Right lobe of liver (tissue), 6 donors: ENCODE measurements at regions not wholly inside any gene's neighbourhood (a gene's known extent, or its start where the extent isn't known, plus 50 kb on each side); places are given as distances from the start of the nearest gene placed in this dataset.
"Not testable (repeated sequence)": the region's sequence is repeated elsewhere in the genome, so short reads cannot be mapped to it uniquely, and the experiment has no call there.

ENCODE experiments used
- ATAC-seq, 4 donors: fragments of 200-7000 bp; cut with Tn5 transposase; one replicate each; pipeline ENCODE4 v1.9.1; 2020; ENCODE audit warnings: mild to moderate bottlenecking in 4 of 4, moderate library complexity in 4 of 4
- DNase-seq, 3 donors: peaks; one replicate each; pipeline ENCODE4 v3.0.0-alpha.2; 2020
- H3K27ac ChIP-seq, 3 donors: fragments of 200-600 bp; one replicate each; pipeline ENCODE4 v1.8.0; 2022
- H3K27me3 ChIP-seq, 2 donors: fragments of 200-600 bp; one replicate each; pipeline ENCODE4 v1.8.0; 2022
- H3K36me3 ChIP-seq, 4 donors: fragments of 200-600 bp; sonication (generic) in 1 of 4; one replicate each; pipeline versions ENCODE4 v1.5.1 to v1.8.0; 2017 to 2022; ENCODE audit warnings: control low read depth in 1 of 4
- H3K4me1 ChIP-seq, 4 donors: fragments of 200-600 bp; sonication (generic) in 1 of 4; one replicate each; pipeline versions ENCODE4 v1.5.1 to v1.8.0; 2017 to 2022; ENCODE audit warnings: control low read depth in 1 of 4
- H3K4me3 ChIP-seq, 3 donors: fragments of 200-600 bp; one replicate each; pipeline ENCODE4 v1.8.0; 2022
- H3K9me3 ChIP-seq, 4 donors: fragments of 200-600 bp; sonication (generic) in 1 of 4; one replicate each; pipeline versions ENCODE4 v1.5.1 to v1.8.0; 2017 to 2022; ENCODE audit warnings: control low read depth in 1 of 4
- POLR2A ChIP-seq: fragments of 450-650 bp; IDR thresholded peaks from one replicate; pipeline ENCODE4 v1.6.1; 2017; ENCODE audit warnings: antibody characterized with exemption, mild to moderate bottlenecking
- WGBS: methylation state at CpG from one replicate; pipeline ENCODE4 v1.1.6; 2018; ENCODE audit warnings: low coverage, low lambda C conversion rate; ENCODE audit not compliant: insufficient coverage; ENCODE audit errors: missing lambda C conversion rate; 5-methylcytosine and 5-hydroxymethylcytosine counted together
- intact Hi-C, 2 donors: fragments of 100-400 bp; cut with DNase I; formaldehyde crosslinking; loops; one replicate each; pipeline versions ENCODE4 v1.11.2 to v1.14.1; 2022
- TF ChIP-seq, protein P1 (sequence below), 4 donors: fragments of 200-600 bp in 3 of 4; fragments of 450-650 bp in 1 of 4; IDR thresholded peaks; one replicate each; pipeline versions ENCODE4 v1.5.1 to v1.8.0; 2016 to 2022; ENCODE audit warnings: antibody characterized with exemption in 4 of 4, mild to moderate bottlenecking in 2 of 4
- donor health status: DM: no; HTN: yes; CAD: no.
- donor health status: DM: no; HTN: no; CAD: no.
- donor health status: DM: no; HTN: no; CAD: no.
- donor health status: DM: no; HTN: yes; CAD: no.
- donor health status: DM: no; HTN: yes; CAD: no.

GRCh38 chr3:6697722-6698121, 163.2 kb upstream of the GRM7 start:
- H3K4me1 ChIP-seq = no peaks in the 10 kb centered on the region
- no peak overlapping the region for H3K4me3 ChIP-seq
- no peak for TF ChIP-seq POLR2A
- TF ChIP-seq, protein P1, sequence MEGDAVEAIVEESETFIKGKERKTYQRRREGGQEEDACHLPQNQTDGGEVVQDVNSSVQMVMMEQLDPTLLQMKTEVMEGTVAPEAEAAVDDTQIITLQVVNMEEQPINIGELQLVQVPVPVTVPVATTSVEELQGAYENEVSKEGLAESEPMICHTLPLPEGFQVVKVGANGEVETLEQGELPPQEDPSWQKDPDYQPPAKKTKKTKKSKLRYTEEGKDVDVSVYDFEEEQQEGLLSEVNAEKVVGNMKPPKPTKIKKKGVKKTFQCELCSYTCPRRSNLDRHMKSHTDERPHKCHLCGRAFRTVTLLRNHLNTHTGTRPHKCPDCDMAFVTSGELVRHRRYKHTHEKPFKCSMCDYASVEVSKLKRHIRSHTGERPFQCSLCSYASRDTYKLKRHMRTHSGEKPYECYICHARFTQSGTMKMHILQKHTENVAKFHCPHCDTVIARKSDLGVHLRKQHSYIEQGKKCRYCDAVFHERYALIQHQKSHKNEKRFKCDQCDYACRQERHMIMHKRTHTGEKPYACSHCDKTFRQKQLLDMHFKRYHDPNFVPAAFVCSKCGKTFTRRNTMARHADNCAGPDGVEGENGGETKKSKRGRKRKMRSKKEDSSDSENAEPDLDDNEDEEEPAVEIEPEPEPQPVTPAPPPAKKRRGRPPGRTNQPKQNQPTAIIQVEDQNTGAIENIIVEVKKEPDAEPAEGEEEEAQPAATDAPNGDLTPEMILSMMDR (IDR thresholded peaks at IDR 0.05) = no peak
- no peak overlapping the region for H3K27ac ChIP-seq
- no peaks in the 10 kb centered on the region for H3K36me3 ChIP-seq
- no peak for ATAC-seq
- DNase-seq = no peak
- 42% methylated on average over 6 of the region's 6 CpGs for WGBS
- intact Hi-C loops = no loop called here
- no peaks in the 10 kb centered on the region for H3K27me3 ChIP-seq
- peaks cover 0 to 4% (median 0%) of the 10 kb centered on the region in 4 donors for H3K9me3 ChIP-seq

DNA sequence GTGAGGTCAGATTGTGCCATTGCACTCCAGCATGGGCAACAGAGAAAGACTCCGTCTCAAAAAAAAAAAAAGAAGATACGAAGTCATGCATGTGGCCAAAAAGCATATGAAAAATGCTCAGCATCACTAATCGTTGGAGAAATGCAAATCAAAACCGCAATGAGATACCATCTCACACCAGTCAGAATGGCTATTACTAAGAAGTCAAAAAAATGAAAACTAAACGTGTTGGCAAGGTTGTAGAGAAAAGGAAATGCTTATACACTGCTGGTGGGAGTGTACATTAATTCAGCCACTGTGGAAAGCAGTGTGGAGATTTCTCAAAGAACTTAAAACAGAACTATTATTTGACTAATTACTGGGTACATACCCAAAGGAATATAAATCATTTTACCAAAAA, 156.1 kb upstream of the GRM7 start:
- H3K27ac ChIP-seq, H3K9me3 ChIP-seq, intact Hi-C loops, ATAC-seq, H3K4me1 ChIP-seq, H3K27me3 ChIP-seq, H3K36me3 ChIP-seq, DNase-seq, H3K4me3 ChIP-seq: not testable (repeated sequence)
- 41% methylated on average over 5 of the region's 5 CpGs for WGBS

- Histone ChIP-seq H3K27ac (no peak overlapping the region), H3K9me3 (no peaks in the 10 kb centered on the region), H3K4me1 (no peaks in the 10 kb centered on the region), H3K4me3 (no peak overlapping the region), H3K36me3 (no peaks in the 10 kb centered on the region), H3K27me3 (no peaks in the 10 kb centered on the region)
- no peak for ATAC-seq
- WGBS = 8% methylated on average over 2 of the region's 2 CpGs
- intact Hi-C loops = no loop called here
- no peak for TF ChIP-seq POLR2A
- TF ChIP-seq, protein P1 (IDR thresholded peaks at IDR 0.05) = no peak
- no peak for DNase-seq
Observed at GRCh38 chr3:6706777-6707176, 154.1 kb upstream of the GRM7 start.

DNA sequence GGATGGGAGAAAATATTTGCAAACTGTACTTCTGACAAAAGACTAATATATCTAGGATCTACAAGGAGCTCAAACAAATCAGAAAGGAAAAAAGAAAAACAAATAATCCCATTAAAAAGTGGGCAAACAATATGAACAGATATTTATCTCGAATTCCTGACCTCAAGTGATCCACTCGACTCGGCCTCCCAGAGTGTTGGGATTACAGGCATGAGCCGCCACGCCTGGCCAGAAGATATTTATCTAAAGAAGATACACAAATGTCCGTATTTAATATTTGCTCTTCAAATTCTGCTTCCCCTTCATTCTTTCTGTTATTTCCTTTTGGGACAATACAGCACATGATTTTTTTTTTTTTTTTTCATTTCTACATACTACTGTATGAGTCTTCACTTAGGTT, 151.7 kb upstream of the GRM7 start:
- H3K36me3 ChIP-seq = no peaks in the 10 kb centered on the region
- 27% methylated on average over 4 of the region's 6 CpGs for WGBS
- H3K27me3 ChIP-seq = no peaks in the 10 kb centered on the region
- DNase-seq = no peak
- H3K4me3 ChIP-seq = no peak overlapping the region
- no peaks in the 10 kb centered on the region for H3K9me3 ChIP-seq
- no peak for ATAC-seq
- intact Hi-C loops = no loop called here
- TF ChIP-seq POLR2A = no peak
- H3K4me1 ChIP-seq = no peaks in the 10 kb centered on the region
- no peak overlapping the region for H3K27ac ChIP-seq

- DNase-seq (no peak), ATAC-seq (no peak)
- Histone ChIP-seq H3K27ac (no peak overlapping the region), H3K4me1 (no peaks in the 10 kb centered on the region), H3K4me3 (no peak overlapping the region), H3K27me3 (no peaks in the 10 kb centered on the region), H3K9me3 (no peaks in the 10 kb centered on the region), H3K36me3 (no peaks in the 10 kb centered on the region)
- WGBS = 55% methylated on average over 3 of the region's 3 CpGs
- intact Hi-C loops = no loop called here
- TF ChIP-seq POLR2A = no peak
- TF ChIP-seq, protein P1 (IDR thresholded peaks at IDR 0.05) = no peak
Observed at GRCh38 chr3:6714962-6715361, 146.0 kb upstream of the GRM7 start.

GRCh38 chr3:6716420-6716819, 144.5 kb upstream of the GRM7 start:
- intact Hi-C loops = no loop called here
- Histone ChIP-seq H3K4me3 (no peak overlapping the region), H3K27me3 (no peaks in the 10 kb centered on the region), H3K27ac (no peak overlapping the region), H3K4me1 (no peaks in the 10 kb centered on the region), H3K36me3 (no peaks in the 10 kb centered on the region), H3K9me3 (no peaks in the 10 kb centered on the region)
- no peak for DNase-seq
- no peak for TF ChIP-seq POLR2A
- TF ChIP-seq, protein P1 (IDR thresholded peaks at IDR 0.05) = no peak
- 28% methylated on average over 1 of the region's 1 CpG for WGBS
- ATAC-seq = no peak
